PC-9 (cell line): ENCODE measurements at regions not wholly inside any gene's neighbourhood (a gene's known extent, or its start where the extent isn't known, plus 50 kb on each side); places are given as distances from the start of the nearest gene placed in this dataset.

Source experiments
- EZH2 ChIP-seq: fragments of 200-600 bp; sonication (generic); IDR thresholded peaks from 2 replicates; pipeline ENCODE4 v1.8.0; 2017; ENCODE audit warnings: antibody characterized with exemption, low read depth
- TF ChIP-seq, protein P1 (sequence below): fragments of 200-600 bp; sonication (generic); conservative IDR thresholded peaks from 2 replicates; pipeline ENCODE4 v1.6.1; 2017; ENCODE audit warnings: mixed run types, antibody characterized with exemption, mild to moderate bottlenecking, moderate library complexity

DNA sequence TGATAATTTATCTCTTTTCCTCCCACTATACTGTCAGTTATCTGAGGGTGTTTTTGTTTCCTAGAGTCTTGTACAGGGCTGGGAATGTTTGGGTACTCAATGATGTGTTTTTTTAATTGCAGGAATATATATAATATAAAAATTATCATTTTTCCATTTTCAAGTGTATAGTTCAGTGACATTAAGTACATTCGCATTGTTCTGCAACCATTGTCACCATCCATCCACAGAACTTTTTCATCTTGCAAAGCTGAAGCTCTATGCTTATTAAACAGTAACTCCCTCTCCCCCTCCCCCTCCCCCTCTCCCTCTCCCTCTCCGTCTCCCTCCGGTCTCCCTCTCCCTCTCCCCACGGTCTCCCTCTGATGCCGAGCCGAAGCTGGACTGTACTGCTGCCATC is 93.0 kb upstream of the MANSC4 start:
- TF ChIP-seq, protein P1, sequence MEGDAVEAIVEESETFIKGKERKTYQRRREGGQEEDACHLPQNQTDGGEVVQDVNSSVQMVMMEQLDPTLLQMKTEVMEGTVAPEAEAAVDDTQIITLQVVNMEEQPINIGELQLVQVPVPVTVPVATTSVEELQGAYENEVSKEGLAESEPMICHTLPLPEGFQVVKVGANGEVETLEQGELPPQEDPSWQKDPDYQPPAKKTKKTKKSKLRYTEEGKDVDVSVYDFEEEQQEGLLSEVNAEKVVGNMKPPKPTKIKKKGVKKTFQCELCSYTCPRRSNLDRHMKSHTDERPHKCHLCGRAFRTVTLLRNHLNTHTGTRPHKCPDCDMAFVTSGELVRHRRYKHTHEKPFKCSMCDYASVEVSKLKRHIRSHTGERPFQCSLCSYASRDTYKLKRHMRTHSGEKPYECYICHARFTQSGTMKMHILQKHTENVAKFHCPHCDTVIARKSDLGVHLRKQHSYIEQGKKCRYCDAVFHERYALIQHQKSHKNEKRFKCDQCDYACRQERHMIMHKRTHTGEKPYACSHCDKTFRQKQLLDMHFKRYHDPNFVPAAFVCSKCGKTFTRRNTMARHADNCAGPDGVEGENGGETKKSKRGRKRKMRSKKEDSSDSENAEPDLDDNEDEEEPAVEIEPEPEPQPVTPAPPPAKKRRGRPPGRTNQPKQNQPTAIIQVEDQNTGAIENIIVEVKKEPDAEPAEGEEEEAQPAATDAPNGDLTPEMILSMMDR: no peak
- no peak for TF ChIP-seq EZH2
